Retinal pigment epithelial cell (primary cell): ENCODE measurements at regions not wholly inside any gene's neighbourhood (a gene's known extent, or its start where the extent isn't known, plus 50 kb on each side); places are given as distances from the start of the nearest gene placed in this dataset.

ENCODE experiments used
- DNase-seq: peaks from one replicate; pipeline ENCODE4 v3.0.0-alpha.2; 2010; ENCODE audit warnings: low read depth
- H3K4me3 ChIP-seq: 2 replicates; pipeline ENCODE4 v1.5.1; 2011; ENCODE audit warnings: mild to moderate bottlenecking, low read length, control low read depth, moderate library complexity
- TF ChIP-seq, protein P1 (sequence below): conservative IDR thresholded peaks from 2 replicates; pipeline ENCODE4 v1.5.1; 2011; ENCODE audit warnings: low read depth, low read length, control low read depth, inconsistent platforms

- no peak for DNase-seq
- TF ChIP-seq, protein P1, sequence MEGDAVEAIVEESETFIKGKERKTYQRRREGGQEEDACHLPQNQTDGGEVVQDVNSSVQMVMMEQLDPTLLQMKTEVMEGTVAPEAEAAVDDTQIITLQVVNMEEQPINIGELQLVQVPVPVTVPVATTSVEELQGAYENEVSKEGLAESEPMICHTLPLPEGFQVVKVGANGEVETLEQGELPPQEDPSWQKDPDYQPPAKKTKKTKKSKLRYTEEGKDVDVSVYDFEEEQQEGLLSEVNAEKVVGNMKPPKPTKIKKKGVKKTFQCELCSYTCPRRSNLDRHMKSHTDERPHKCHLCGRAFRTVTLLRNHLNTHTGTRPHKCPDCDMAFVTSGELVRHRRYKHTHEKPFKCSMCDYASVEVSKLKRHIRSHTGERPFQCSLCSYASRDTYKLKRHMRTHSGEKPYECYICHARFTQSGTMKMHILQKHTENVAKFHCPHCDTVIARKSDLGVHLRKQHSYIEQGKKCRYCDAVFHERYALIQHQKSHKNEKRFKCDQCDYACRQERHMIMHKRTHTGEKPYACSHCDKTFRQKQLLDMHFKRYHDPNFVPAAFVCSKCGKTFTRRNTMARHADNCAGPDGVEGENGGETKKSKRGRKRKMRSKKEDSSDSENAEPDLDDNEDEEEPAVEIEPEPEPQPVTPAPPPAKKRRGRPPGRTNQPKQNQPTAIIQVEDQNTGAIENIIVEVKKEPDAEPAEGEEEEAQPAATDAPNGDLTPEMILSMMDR: no peak
- H3K4me3 ChIP-seq: no peak overlapping the region
Measured at GRCh38 chr5:17156463-17156862, 61.0 kb upstream of the BASP1 start.

DNA sequence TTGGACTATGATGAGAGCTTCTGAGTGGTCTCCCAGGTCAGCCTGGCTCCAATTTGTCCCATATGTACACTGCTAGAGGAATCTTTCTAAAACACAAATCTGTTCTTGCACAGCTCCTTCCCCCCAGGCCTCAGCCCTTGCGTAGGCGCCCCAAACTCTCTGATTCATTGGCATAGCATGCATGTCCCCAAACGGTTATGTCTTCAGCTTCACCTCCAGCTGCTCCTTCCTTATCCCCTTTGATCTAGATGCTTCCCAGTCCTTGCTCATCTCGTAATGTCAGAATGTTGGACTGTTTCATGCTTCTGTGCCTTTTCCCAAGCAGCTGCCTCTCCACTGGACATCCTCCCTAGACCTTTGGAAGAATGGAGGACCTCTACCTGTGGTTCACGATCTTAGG, 60.1 kb upstream of the BASP1 start:
- no peak overlapping the region for H3K4me3 ChIP-seq
- TF ChIP-seq, protein P1: no peak
- DNase-seq: no peak

DNA sequence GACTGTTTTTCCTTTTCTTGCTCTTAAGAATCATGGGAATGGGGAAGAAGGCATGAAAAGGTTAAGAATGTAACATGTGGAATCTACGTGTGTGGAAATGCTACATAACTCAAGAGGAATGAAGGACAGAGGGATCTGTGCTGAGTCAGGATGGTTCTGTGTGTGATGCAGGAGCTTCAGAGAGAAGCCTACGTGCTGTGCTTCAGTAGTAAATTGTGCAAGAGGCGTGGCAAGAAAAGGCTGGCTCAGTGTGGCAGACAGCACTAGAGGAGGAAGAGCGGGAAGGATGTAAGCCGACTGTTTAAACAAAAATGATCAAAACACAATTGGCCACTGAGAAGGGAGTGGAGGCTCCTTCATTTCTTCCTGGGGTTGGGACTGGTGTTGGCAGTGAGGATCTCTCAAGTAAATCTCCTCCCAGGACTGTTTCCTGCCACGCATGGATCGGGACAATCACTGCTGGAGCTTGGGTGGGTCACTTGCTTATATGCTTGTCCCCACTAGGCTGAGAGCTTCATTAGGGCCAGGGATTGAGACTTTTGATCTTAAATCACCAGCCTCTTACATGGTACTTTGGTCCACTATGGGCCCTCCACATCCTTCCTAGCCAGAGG, 59.4 kb upstream of the BASP1 start:
- DNase-seq: no peak
- no peak overlapping the region for H3K4me3 ChIP-seq
- TF ChIP-seq, protein P1: no peak

DNA sequence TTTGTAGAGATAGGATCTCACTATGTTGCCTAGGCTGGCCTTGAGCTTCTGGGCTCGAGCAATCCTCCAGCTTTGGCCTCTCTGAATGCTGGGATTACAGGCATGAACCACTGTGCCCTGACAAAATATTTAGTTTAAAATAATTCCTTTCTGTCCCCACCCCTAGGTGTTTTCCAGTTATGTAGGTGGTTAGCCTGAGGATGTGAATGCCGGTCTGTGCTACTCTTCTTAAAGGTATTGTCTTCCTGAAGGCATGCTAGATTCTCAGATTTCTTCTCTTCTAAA, 56.7 kb upstream of the BASP1 start:
- H3K4me3 ChIP-seq: no peak overlapping the region
- no peak for DNase-seq
- TF ChIP-seq, protein P1: no peak

DNA sequence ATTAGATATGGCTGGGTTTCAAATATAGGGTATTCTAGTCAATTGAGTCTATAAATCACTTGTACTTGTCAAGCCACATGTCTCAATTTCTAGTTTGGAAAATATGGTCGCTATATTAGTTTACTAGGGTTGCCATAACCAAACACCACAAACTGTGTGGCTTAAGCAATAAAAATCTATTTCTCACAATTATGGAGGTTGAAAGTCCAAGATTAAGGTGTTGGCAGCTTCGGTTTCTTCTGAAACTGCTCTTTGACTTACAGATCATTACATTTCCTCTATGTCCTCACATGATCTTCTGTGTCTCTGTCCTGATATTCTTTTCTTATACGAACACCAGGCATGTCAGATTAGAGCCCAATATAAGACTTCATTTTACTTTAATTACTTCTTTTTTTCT, 55.8 kb upstream of the BASP1 start:
- no peak for DNase-seq
- no peak overlapping the region for H3K4me3 ChIP-seq
- TF ChIP-seq, protein P1: no peak

- no peak overlapping the region for H3K4me3 ChIP-seq
- no peak for DNase-seq
- TF ChIP-seq, protein P1: no peak
Measured at GRCh38 chr5:17163221-17163620, 54.2 kb upstream of the BASP1 start.

DNA sequence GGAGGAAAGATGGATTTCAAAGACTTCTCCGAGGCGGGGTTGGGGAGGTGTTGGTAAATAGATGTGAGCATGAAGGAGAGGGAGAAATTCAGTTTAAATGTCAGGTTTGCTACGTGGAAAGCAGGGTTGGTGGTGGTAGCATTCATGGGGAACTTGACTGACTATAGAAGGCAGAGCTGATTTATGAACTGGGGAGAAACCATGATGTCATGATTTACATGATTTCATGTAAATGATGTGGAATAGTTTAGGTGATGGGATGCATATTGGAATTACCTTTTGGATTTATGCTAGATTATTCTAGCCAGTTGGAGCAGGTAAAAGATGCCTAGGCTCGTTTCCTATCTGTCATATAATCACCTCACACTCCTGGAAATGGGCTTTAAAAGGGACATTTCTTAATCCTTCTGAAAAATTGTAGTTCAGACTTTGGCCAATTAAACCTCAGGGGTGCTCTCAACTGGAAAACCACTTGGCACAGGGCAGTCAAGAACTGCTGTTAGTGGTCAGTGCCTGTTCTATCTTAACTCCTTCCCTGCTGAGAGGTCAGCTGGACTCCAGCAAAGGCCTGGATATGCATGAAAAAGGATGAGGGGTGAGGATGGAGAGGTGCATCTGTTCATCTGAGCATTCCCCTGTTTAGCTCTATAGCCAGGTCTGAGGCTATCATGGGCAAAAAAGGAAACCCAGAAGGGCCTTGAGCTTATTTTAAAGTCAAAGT, 50.1 kb upstream of the BASP1 start:
- DNase-seq: no peak
- TF ChIP-seq, protein P1: no peak
- no peak overlapping the region for H3K4me3 ChIP-seq
